ENCODE measurements at regions not wholly inside any gene's neighbourhood (a gene's known extent, or its start where the extent isn't known, plus 50 kb on each side); places are given as distances from the start of the nearest gene placed in this dataset.

- no peak for DNase-seq
Observed at GRCh38 chr6:164008902-164009301, 594.4 kb downstream of the QKI start.

GRCh38 chr6:164007881-164008280 is 593.4 kb downstream of the QKI start:
- DNase-seq: no peak

- DNase-seq: no peak
Observed at GRCh38 chr6:164006459-164006858, 591.9 kb downstream of the QKI start.

- no peak for DNase-seq
Observed at GRCh38 chr6:164005004-164005711, 590.6 kb downstream of the QKI start.

GRCh38 chr6:164000276-164000675 is 585.8 kb downstream of the QKI start:
- DNase-seq: no peak

- DNase-seq: no peak
Observed at GRCh38 chr6:163999475-164000125, 585.1 kb downstream of the QKI start.

- DNase-seq: no peak
Observed at GRCh38 chr6:163998496-163998895, 584.0 kb downstream of the QKI start.

GRCh38 chr6:163996491-163996890 is 582.0 kb downstream of the QKI start:
- no peak for DNase-seq

GRCh38 chr6:163994566-163994965 is 580.0 kb downstream of the QKI start:
- DNase-seq: no peak

GRCh38 chr6:163992701-163993100 is 578.2 kb downstream of the QKI start:
- DNase-seq: no peak

GRCh38 chr6:163992056-163992455 is 577.5 kb downstream of the QKI start:
- DNase-seq: no peak

- DNase-seq: no peak
Observed at GRCh38 chr6:163991321-163991720, 576.8 kb downstream of the QKI start.

- DNase-seq: no peak
Observed at GRCh38 chr6:163986313-163986712, 571.8 kb downstream of the QKI start.

GRCh38 chr6:163985710-163986109 is 571.2 kb downstream of the QKI start:
- no peak for DNase-seq

- no peak for DNase-seq
Observed at GRCh38 chr6:163985040-163985439, 570.5 kb downstream of the QKI start.

GRCh38 chr6:163984124-163984936 is 569.8 kb downstream of the QKI start:
- DNase-seq: no peak

- DNase-seq: no peak
Observed at GRCh38 chr6:163983679-163984078, 569.2 kb downstream of the QKI start.

GRCh38 chr6:163974322-163974721 is 559.8 kb downstream of the QKI start:
- DNase-seq: no peak

GRCh38 chr6:163971841-163972838 is 557.6 kb downstream of the QKI start:
- DNase-seq: no peak

GRCh38 chr6:163970846-163971564 is 556.5 kb downstream of the QKI start:
- no peak for DNase-seq

GRCh38 chr6:163965426-163966348 is 551.2 kb downstream of the QKI start:
- no peak for DNase-seq

All from activated naive CD4-positive, alpha-beta T cell treated with Interleukin-2 at 50 U/mL for 16 hours (primary cell).